ENCODE measurements at regions not wholly inside any gene's neighbourhood (a gene's known extent, or its start where the extent isn't known, plus 50 kb on each side); places are given as distances from the start of the nearest gene placed in this dataset.
"Not testable (repeated sequence)": the region's sequence is repeated elsewhere in the genome, so short reads cannot be mapped to it uniquely, and the experiment has no call there.

DNA sequence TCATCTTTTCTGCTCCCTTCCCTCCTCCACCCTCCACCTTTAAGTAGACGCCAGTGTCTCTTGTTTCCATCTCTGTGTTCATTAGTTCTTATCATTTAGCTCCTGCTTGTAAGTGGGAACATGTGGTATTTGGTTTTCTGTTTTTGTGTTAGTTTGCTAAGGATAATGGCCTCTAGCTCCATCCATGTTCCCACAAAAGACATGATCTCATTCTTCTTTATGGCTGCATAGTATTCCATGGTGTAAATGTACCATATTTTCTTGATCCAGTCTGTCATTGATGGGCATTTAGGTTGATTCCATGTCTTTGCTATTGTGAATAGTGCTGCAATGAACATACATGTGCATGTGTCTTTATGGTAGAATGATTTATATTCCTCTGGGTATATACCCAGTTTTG is 236.5 kb downstream of the SOCS6 start:
- not testable (repeated sequence) for H3K4me1 ChIP-seq (ENCODE audit: control insufficient read depth in 3 of 3, insufficient read depth in 3 of 3, low read length in 3 of 3); H3K9ac ChIP-seq (ENCODE audit: low read depth in 1 of 3, low read length in 3 of 3); H3K36me3 ChIP-seq (ENCODE audit: control insufficient read depth in 3 of 3, insufficient read depth in 3 of 3, low read length in 3 of 3); H3K27me3 ChIP-seq (ENCODE audit: control insufficient read depth in 3 of 3, insufficient read depth in 3 of 3, low read length in 3 of 3); H3K9me3 ChIP-seq (ENCODE audit: control insufficient read depth in 3 of 3, low read length in 3 of 3); H3K27ac ChIP-seq (ENCODE audit: low read depth, low read length); H3K4me3 ChIP-seq (ENCODE audit: low read length in 3 of 3)

DNA sequence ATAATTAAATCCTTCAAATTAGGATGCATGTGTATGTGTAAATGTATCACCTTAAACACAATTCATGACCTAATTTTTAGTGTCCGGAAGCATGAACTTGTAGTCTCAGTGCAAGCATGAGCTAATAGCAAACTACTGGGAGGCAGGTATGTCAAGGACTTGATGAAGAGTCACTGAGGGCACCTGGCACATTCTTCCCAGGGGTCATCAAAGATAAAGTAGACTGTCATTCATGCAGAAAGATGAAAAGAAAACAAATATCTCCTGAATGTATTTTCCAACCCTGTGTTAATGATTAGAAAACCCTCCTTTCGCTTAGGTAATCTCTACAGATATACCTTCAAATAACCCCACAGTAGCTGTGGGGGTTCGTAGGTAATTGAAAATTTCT is 234.9 kb downstream of the SOCS6 start:
- H3K9me3 ChIP-seq (ENCODE audit: control insufficient read depth in 3 of 3, low read length in 3 of 3), result no peaks in the 10 kb centered on the region
- H3K27me3 ChIP-seq (ENCODE audit: control insufficient read depth in 3 of 3, insufficient read depth in 3 of 3, low read length in 3 of 3), result no peaks in the 10 kb centered on the region
- H3K4me1 ChIP-seq (ENCODE audit: control insufficient read depth in 3 of 3, insufficient read depth in 3 of 3, low read length in 3 of 3), result no peaks in the 10 kb centered on the region

DNA sequence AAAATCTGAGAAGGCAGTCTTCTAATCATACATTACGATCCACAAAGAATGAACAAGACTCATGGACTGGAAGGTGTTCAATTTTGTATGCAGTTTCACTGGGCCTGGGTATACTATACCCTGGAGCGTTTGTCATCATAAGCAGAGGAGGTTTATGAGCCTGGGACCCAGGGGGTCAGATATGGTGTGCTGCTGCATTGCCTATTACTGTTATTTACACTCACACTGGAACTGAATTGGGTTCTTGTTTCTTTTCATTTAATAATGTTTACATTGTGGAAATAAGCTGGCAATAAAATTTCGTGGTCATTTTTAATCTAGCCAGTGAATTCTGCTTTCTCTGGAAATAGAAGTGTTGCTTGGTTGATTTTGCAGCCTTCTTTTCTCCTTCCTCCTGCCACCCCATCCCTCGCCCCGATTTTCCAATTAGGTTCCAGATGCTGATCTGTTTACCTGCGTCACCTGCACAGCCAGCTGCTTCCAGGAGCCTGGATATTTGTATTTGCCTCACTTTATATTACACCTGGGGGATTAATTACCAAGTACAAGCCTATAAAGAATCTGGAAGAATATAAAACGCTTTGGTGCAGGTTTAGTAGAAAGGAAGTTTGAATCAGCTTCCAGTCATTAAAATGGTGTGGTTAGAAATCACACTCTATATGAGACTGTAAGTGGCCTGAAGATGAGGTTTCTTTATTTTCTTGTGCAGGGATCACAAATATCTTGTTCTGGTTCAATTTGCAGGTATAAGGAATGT is 234.4 kb downstream of the SOCS6 start:
- Histone ChIP-seq H3K9ac (ENCODE audit: low read depth in 1 of 3, low read length in 3 of 3) (no peak overlapping the region), H3K4me1 (ENCODE audit: control insufficient read depth in 3 of 3, insufficient read depth in 3 of 3, low read length in 3 of 3) (no peaks in the 10 kb centered on the region), H3K36me3 (ENCODE audit: control insufficient read depth in 3 of 3, insufficient read depth in 3 of 3, low read length in 3 of 3) (no peaks in the 10 kb centered on the region), H3K27me3 (ENCODE audit: control insufficient read depth in 3 of 3, insufficient read depth in 3 of 3, low read length in 3 of 3) (no peaks in the 10 kb centered on the region), H3K27ac (ENCODE audit: low read depth, low read length) (no peak overlapping the region), H3K4me3 (ENCODE audit: low read length in 3 of 3) (no peak overlapping the region), H3K9me3 (ENCODE audit: control insufficient read depth in 3 of 3, low read length in 3 of 3) (no peaks in the 10 kb centered on the region)

More for the DNA sequence above, 234.9 kb downstream of the SOCS6 start:
- H3K27ac ChIP-seq (ENCODE audit: low read depth, low read length), result no peak overlapping the region
- H3K36me3 ChIP-seq (ENCODE audit: control insufficient read depth in 3 of 3, insufficient read depth in 3 of 3, low read length in 3 of 3), result no peaks in the 10 kb centered on the region
- H3K9ac ChIP-seq (ENCODE audit: low read depth in 1 of 3, low read length in 3 of 3), result no peak overlapping the region
- H3K4me3 ChIP-seq (ENCODE audit: low read length in 3 of 3), result no peak overlapping the region

DNA sequence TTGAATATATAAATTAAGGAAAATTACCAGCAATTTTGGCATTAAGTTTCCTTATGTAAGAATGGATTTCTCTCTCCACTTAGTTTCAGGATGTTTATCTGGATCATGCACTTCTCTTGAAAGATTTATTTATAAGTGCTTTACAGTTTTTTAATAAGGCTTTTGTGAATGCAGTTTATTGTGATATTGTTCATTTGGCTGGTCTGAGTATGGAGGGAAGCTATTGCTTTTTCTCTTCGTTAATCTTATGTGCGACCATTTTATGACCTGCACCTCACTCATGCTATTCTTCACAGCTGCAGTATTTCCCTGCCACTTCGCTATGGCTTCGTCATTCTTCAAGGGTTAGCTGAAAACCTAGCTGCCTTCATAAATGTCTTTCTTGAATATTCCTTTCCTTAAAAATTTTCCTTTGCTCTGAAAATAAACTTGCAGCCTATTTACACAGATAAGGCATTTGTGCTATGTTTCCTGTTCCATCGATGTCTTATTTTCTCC is 233.4 kb downstream of the SOCS6 start:
- H3K36me3 ChIP-seq (ENCODE audit: control insufficient read depth in 3 of 3, insufficient read depth in 3 of 3, low read length in 3 of 3), result no peaks in the 10 kb centered on the region
- H3K9me3 ChIP-seq (ENCODE audit: control insufficient read depth in 3 of 3, low read length in 3 of 3), result no peaks in the 10 kb centered on the region
- H3K27ac ChIP-seq (ENCODE audit: low read depth, low read length), result no peak overlapping the region
- no peaks in the 10 kb centered on the region for H3K27me3 ChIP-seq (ENCODE audit: control insufficient read depth in 3 of 3, insufficient read depth in 3 of 3, low read length in 3 of 3)
- no peak overlapping the region for H3K9ac ChIP-seq (ENCODE audit: low read depth in 1 of 3, low read length in 3 of 3)
- no peak overlapping the region for H3K4me3 ChIP-seq (ENCODE audit: low read length in 3 of 3)
- H3K4me1 ChIP-seq (ENCODE audit: control insufficient read depth in 3 of 3, insufficient read depth in 3 of 3, low read length in 3 of 3), result no peaks in the 10 kb centered on the region

DNA sequence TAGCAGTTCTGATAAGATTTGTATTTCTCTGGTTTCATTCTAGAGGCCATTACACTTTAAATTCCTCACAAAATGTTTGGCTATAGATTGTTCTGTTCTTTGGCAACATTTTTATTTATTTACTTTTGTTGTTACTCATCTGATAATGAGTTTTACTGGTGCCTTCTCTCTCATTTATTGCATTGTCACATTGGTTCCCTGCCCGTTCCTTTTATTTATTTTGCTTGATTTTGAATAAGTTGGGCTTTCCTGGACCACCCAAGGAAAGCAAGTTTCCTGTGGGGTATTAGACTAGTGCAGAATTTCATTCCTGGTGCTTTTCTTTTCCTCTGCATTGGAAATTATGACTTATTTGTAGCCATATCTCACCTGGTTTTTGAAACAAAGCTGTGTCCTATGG is 232.0 kb downstream of the SOCS6 start:
- no peak overlapping the region for H3K9ac ChIP-seq (ENCODE audit: low read depth in 1 of 3, low read length in 3 of 3)
- no peak overlapping the region for H3K27ac ChIP-seq (ENCODE audit: low read depth, low read length)
- H3K4me1 ChIP-seq (ENCODE audit: control insufficient read depth in 3 of 3, insufficient read depth in 3 of 3, low read length in 3 of 3), result no peaks in the 10 kb centered on the region
- no peaks in the 10 kb centered on the region for H3K9me3 ChIP-seq (ENCODE audit: control insufficient read depth in 3 of 3, low read length in 3 of 3)
- H3K36me3 ChIP-seq (ENCODE audit: control insufficient read depth in 3 of 3, insufficient read depth in 3 of 3, low read length in 3 of 3), result no peaks in the 10 kb centered on the region
- no peak overlapping the region for H3K4me3 ChIP-seq (ENCODE audit: low read length in 3 of 3)
- H3K27me3 ChIP-seq (ENCODE audit: control insufficient read depth in 3 of 3, insufficient read depth in 3 of 3, low read length in 3 of 3), result no peaks in the 10 kb centered on the region

DNA sequence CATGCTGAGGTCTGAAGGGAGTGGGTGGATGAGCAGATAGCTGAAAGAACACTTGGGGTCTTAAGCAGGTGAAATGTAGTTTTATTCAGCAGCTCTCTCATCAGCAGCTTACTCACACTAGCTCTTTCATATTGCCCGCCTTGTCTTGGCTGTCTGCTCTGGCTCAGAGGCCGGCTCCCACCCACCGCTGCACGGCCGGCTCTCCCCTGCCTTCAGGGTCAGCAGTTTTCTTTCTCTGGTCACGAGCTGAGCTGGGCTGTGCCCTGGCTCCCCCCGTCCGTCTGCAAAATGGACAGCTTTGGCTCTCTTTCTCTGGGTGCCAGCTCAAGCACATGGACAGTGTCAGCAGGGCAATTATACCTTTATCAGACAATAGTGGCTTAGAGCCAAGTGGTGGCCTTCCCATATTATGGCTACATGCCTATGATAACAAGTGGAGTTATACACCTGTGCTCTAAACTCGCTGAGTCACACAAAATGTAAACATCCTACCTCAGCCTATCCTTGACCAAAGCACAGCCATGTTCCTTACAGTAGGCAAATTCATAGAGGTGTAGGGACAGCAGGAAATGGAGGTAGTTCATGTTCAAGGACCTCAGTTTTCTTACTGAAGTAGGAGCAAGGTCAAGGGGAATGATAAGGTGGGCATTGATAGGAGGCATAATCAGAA is 224.8 kb downstream of the SOCS6 start:
- H3K4me1 ChIP-seq (ENCODE audit: control insufficient read depth in 3 of 3, insufficient read depth in 3 of 3, low read length in 3 of 3), result no peaks in the 10 kb centered on the region
- H3K27me3 ChIP-seq (ENCODE audit: control insufficient read depth in 3 of 3, insufficient read depth in 3 of 3, low read length in 3 of 3), result peaks cover 0 to 4% (median 0%) of the 10 kb centered on the region in 3 donors
- H3K36me3 ChIP-seq (ENCODE audit: control insufficient read depth in 3 of 3, insufficient read depth in 3 of 3, low read length in 3 of 3), result no peaks in the 10 kb centered on the region
- no peak overlapping the region for H3K9ac ChIP-seq (ENCODE audit: low read depth in 1 of 3, low read length in 3 of 3)
- no peak overlapping the region for H3K4me3 ChIP-seq (ENCODE audit: low read length in 3 of 3)
- no peaks in the 10 kb centered on the region for H3K9me3 ChIP-seq (ENCODE audit: control insufficient read depth in 3 of 3, low read length in 3 of 3)
- no peak overlapping the region for H3K27ac ChIP-seq (ENCODE audit: low read depth, low read length)

DNA sequence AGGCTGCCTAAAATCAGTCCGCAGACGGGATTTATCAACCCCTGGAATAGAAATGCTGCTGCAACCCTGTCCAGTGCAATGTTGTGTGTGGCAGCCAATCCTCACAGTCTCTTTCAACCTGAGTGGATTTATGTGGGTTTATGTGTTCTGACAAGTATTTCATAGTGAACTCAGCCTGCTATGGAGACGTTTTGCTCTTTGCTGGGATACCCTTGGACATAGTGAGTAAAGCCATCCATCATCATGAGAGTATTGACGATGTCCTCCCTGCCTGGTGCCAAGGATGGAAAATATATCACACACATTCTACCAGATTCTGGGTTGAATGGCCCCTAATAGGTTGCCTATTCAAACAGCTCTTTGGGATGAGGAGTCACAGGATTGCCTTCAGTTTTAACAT is 219.1 kb downstream of the SOCS6 start:
- Histone ChIP-seq H3K4me1 (ENCODE audit: control insufficient read depth in 3 of 3, insufficient read depth in 3 of 3, low read length in 3 of 3) (no peaks in the 10 kb centered on the region), H3K9ac (ENCODE audit: low read depth in 1 of 3, low read length in 3 of 3) (no peak overlapping the region), H3K4me3 (ENCODE audit: low read length in 3 of 3) (no peak overlapping the region), H3K9me3 (ENCODE audit: control insufficient read depth in 3 of 3, low read length in 3 of 3) (no peaks in the 10 kb centered on the region), H3K36me3 (ENCODE audit: control insufficient read depth in 3 of 3, insufficient read depth in 3 of 3, low read length in 3 of 3) (no peaks in the 10 kb centered on the region), H3K27ac (ENCODE audit: low read depth, low read length) (no peak overlapping the region), H3K27me3 (ENCODE audit: control insufficient read depth in 3 of 3, insufficient read depth in 3 of 3, low read length in 3 of 3) (peaks cover 0 to 4% (median 0%) of the 10 kb centered on the region in 3 donors)

DNA sequence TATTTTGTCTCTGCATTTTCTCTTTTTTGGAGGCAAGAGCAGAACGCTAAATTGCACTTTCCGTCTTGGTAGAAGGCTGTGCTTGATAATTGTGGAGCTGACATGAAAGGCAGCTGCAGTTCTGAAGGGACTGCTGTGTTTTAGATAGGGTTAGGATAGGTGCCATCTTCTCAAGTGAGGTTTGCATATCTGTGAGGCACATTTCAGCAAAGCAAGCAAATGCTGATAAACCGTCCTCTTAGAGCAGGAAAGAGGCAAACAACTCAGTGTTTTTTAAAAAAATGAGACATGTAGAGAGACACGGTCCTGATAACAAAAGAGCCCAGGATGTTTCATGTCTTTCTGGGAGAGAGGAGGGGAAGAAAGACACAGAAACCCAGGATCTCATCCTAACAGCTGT is 217.7 kb downstream of the SOCS6 start:
- Histone ChIP-seq H3K27me3 (ENCODE audit: control insufficient read depth in 3 of 3, insufficient read depth in 3 of 3, low read length in 3 of 3) (peaks cover 0 to 4% (median 0%) of the 10 kb centered on the region in 3 donors), H3K4me1 (ENCODE audit: control insufficient read depth in 3 of 3, insufficient read depth in 3 of 3, low read length in 3 of 3) (no peaks in the 10 kb centered on the region), H3K4me3 (ENCODE audit: low read length in 3 of 3) (no peak overlapping the region), H3K9me3 (ENCODE audit: control insufficient read depth in 3 of 3, low read length in 3 of 3) (no peaks in the 10 kb centered on the region), H3K9ac (ENCODE audit: low read depth in 1 of 3, low read length in 3 of 3) (no peak overlapping the region), H3K27ac (ENCODE audit: low read depth, low read length) (no peak overlapping the region), H3K36me3 (ENCODE audit: control insufficient read depth in 3 of 3, insufficient read depth in 3 of 3, low read length in 3 of 3) (no peaks in the 10 kb centered on the region)

DNA sequence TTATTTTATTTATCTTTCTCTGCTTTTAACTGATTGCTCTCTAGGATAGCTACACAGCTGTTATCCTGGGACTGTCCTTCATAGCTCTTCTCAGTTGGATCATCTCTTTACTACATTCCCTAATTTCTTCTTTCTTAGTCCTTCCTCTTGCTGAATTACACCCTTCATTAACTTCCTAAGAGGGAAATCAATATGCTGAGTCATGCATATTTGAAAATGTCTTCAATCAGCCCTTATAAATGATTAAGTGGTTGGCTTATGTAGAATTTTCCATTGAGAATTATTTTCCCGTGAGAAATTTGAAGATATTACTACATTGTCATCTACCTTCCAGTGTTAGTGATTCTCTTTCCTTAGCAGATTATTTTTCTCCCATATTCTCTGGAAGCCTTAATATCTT is 214.2 kb downstream of the SOCS6 start:
- Histone ChIP-seq H3K9me3 (ENCODE audit: control insufficient read depth in 3 of 3, low read length in 3 of 3) (peaks cover 0 to 2% (median 0%) of the 10 kb centered on the region in 3 donors), H3K27me3 (ENCODE audit: control insufficient read depth in 3 of 3, insufficient read depth in 3 of 3, low read length in 3 of 3) (peaks cover 0 to 4% (median 0%) of the 10 kb centered on the region in 3 donors), H3K9ac (ENCODE audit: low read depth in 1 of 3, low read length in 3 of 3) (no peak overlapping the region), H3K4me3 (ENCODE audit: low read length in 3 of 3) (no peak overlapping the region), H3K36me3 (ENCODE audit: control insufficient read depth in 3 of 3, insufficient read depth in 3 of 3, low read length in 3 of 3) (no peaks in the 10 kb centered on the region), H3K4me1 (ENCODE audit: control insufficient read depth in 3 of 3, insufficient read depth in 3 of 3, low read length in 3 of 3) (no peaks in the 10 kb centered on the region), H3K27ac (ENCODE audit: low read depth, low read length) (no peak overlapping the region)

DNA sequence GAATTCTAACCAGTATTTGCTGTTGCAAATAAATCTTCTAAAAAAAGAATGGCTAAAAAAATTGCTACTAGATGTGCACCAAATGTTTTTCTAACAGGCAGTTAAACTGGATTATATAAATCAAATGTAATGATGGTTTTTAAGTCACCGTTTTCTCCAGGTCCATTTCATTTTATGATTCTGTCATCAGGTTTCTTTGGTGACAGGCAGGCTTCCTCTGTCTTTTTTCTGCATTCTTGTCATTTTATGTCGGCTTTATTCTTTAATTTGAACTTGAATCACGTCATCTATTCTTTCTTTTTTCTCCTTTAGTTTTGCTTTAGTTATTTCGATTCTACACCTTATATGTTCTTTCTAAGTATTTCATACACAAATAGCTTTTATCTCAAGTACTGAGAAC is 212.5 kb downstream of the SOCS6 start:
- Histone ChIP-seq H3K4me3 (ENCODE audit: low read length in 3 of 3) (no peak overlapping the region), H3K36me3 (ENCODE audit: control insufficient read depth in 3 of 3, insufficient read depth in 3 of 3, low read length in 3 of 3) (no peaks in the 10 kb centered on the region), H3K4me1 (ENCODE audit: control insufficient read depth in 3 of 3, insufficient read depth in 3 of 3, low read length in 3 of 3) (no peaks in the 10 kb centered on the region), H3K9me3 (ENCODE audit: control insufficient read depth in 3 of 3, low read length in 3 of 3) (peaks cover 0 to 2% (median 0%) of the 10 kb centered on the region in 3 donors), H3K9ac (ENCODE audit: low read depth in 1 of 3, low read length in 3 of 3) (no peak overlapping the region), H3K27me3 (ENCODE audit: control insufficient read depth in 3 of 3, insufficient read depth in 3 of 3, low read length in 3 of 3) (peaks cover 0 to 4% (median 0%) of the 10 kb centered on the region in 3 donors), H3K27ac (ENCODE audit: low read depth, low read length) (no peak overlapping the region)

Data from skeletal muscle tissue (tissue), 3 donors.